ENCODE measurements at regions not wholly inside any gene's neighbourhood (a gene's known extent, or its start where the extent isn't known, plus 50 kb on each side); places are given as distances from the start of the nearest gene placed in this dataset.

GRCh38 chr18:22767653-22768052, 165.5 kb upstream of the RBBP8 start:
- Histone ChIP-seq H3K9me3 (ENCODE audit: control insufficient read depth, low read depth, low read length) (no peaks in the 10 kb centered on the region), H3K27me3 (ENCODE audit: control insufficient read depth, insufficient read depth, low read length) (no peaks in the 10 kb centered on the region), H3K36me3 (ENCODE audit: control insufficient read depth, low read depth, low read length) (no peaks in the 10 kb centered on the region)

GRCh38 chr18:22773944-22774343, 159.2 kb upstream of the RBBP8 start:
- Histone ChIP-seq H3K4me1 (ENCODE audit: control insufficient read depth, low read depth, low read length) (no peaks in the 10 kb centered on the region), H3K27ac (ENCODE audit: low read length) (no peak overlapping the region), H3K36me3 (ENCODE audit: control insufficient read depth, low read depth, low read length) (no peaks in the 10 kb centered on the region), H3K27me3 (ENCODE audit: control insufficient read depth, insufficient read depth, low read length) (no peaks in the 10 kb centered on the region), H3K9ac (ENCODE audit: low read length) (no peak overlapping the region), H3K9me3 (ENCODE audit: control insufficient read depth, low read depth, low read length) (no peaks in the 10 kb centered on the region), H3K4me3 (ENCODE audit: low read length) (no peak overlapping the region)

More at GRCh38 chr18:22767653-22768052, 165.5 kb upstream of the RBBP8 start:
- no peak overlapping the region for H3K4me3 ChIP-seq (ENCODE audit: low read length)
- H3K4me1 ChIP-seq (ENCODE audit: control insufficient read depth, low read depth, low read length): no peaks in the 10 kb centered on the region
- H3K27ac ChIP-seq (ENCODE audit: low read length): no peak overlapping the region
- no peak overlapping the region for H3K9ac ChIP-seq (ENCODE audit: low read length)

GRCh38 chr18:22778996-22779395, 154.1 kb upstream of the RBBP8 start:
- no peaks in the 10 kb centered on the region for H3K9me3 ChIP-seq (ENCODE audit: control insufficient read depth, low read depth, low read length)

GRCh38 chr18:22783245-22783644, 149.9 kb upstream of the RBBP8 start:
- Histone ChIP-seq H3K36me3 (ENCODE audit: control insufficient read depth, low read depth, low read length) (no peaks in the 10 kb centered on the region), H3K27me3 (ENCODE audit: control insufficient read depth, insufficient read depth, low read length) (no peaks in the 10 kb centered on the region), H3K4me1 (ENCODE audit: control insufficient read depth, low read depth, low read length) (peaks cover 3% of the 10 kb centered on the region), H3K27ac (ENCODE audit: low read length) (no peak overlapping the region), H3K9me3 (ENCODE audit: control insufficient read depth, low read depth, low read length) (no peaks in the 10 kb centered on the region), H3K4me3 (ENCODE audit: low read length) (no peak overlapping the region), H3K9ac (ENCODE audit: low read length) (no peak overlapping the region)

More at GRCh38 chr18:22778996-22779395, 154.1 kb upstream of the RBBP8 start:
- Histone ChIP-seq H3K4me3 (ENCODE audit: low read length) (no peak overlapping the region), H3K27ac (ENCODE audit: low read length) (no peak overlapping the region), H3K9ac (ENCODE audit: low read length) (no peak overlapping the region), H3K27me3 (ENCODE audit: control insufficient read depth, insufficient read depth, low read length) (no peaks in the 10 kb centered on the region), H3K36me3 (ENCODE audit: control insufficient read depth, low read depth, low read length) (no peaks in the 10 kb centered on the region), H3K4me1 (ENCODE audit: control insufficient read depth, low read depth, low read length) (peaks cover 3% of the 10 kb centered on the region)

- H3K4me3 ChIP-seq (ENCODE audit: low read length): no peak overlapping the region
- no peaks in the 10 kb centered on the region for H3K27me3 ChIP-seq (ENCODE audit: control insufficient read depth, insufficient read depth, low read length)
- no peak overlapping the region for H3K27ac ChIP-seq (ENCODE audit: low read length)
- H3K9ac ChIP-seq (ENCODE audit: low read length): no peak overlapping the region
- no peaks in the 10 kb centered on the region for H3K9me3 ChIP-seq (ENCODE audit: control insufficient read depth, low read depth, low read length)
- peaks cover 3% of the 10 kb centered on the region for H3K4me1 ChIP-seq (ENCODE audit: control insufficient read depth, low read depth, low read length)
- H3K36me3 ChIP-seq (ENCODE audit: control insufficient read depth, low read depth, low read length): no peaks in the 10 kb centered on the region
Observed at GRCh38 chr18:22783662-22784076, 149.5 kb upstream of the RBBP8 start.

GRCh38 chr18:22789052-22789451, 144.1 kb upstream of the RBBP8 start:
- H3K36me3 ChIP-seq (ENCODE audit: control insufficient read depth, low read depth, low read length): no peaks in the 10 kb centered on the region
- H3K9ac ChIP-seq (ENCODE audit: low read length): no peak overlapping the region
- H3K4me3 ChIP-seq (ENCODE audit: low read length): no peak overlapping the region
- H3K27me3 ChIP-seq (ENCODE audit: control insufficient read depth, insufficient read depth, low read length): no peaks in the 10 kb centered on the region
- H3K9me3 ChIP-seq (ENCODE audit: control insufficient read depth, low read depth, low read length): no peaks in the 10 kb centered on the region
- H3K4me1 ChIP-seq (ENCODE audit: control insufficient read depth, low read depth, low read length): no peaks in the 10 kb centered on the region
- H3K27ac ChIP-seq (ENCODE audit: low read length): no peak overlapping the region

GRCh38 chr18:22789600-22789999, 143.5 kb upstream of the RBBP8 start:
- H3K27ac ChIP-seq (ENCODE audit: low read length): no peak overlapping the region
- H3K27me3 ChIP-seq (ENCODE audit: control insufficient read depth, insufficient read depth, low read length): no peaks in the 10 kb centered on the region
- H3K36me3 ChIP-seq (ENCODE audit: control insufficient read depth, low read depth, low read length): no peaks in the 10 kb centered on the region
- no peaks in the 10 kb centered on the region for H3K9me3 ChIP-seq (ENCODE audit: control insufficient read depth, low read depth, low read length)
- H3K4me3 ChIP-seq (ENCODE audit: low read length): no peak overlapping the region
- no peaks in the 10 kb centered on the region for H3K4me1 ChIP-seq (ENCODE audit: control insufficient read depth, low read depth, low read length)
- no peak overlapping the region for H3K9ac ChIP-seq (ENCODE audit: low read length)

GRCh38 chr18:22790545-22791309, 142.4 kb upstream of the RBBP8 start:
- Histone ChIP-seq H3K27ac (ENCODE audit: low read length) (no peak overlapping the region), H3K36me3 (ENCODE audit: control insufficient read depth, low read depth, low read length) (no peaks in the 10 kb centered on the region), H3K4me1 (ENCODE audit: control insufficient read depth, low read depth, low read length) (no peaks in the 10 kb centered on the region), H3K9ac (ENCODE audit: low read length) (no peak overlapping the region), H3K27me3 (ENCODE audit: control insufficient read depth, insufficient read depth, low read length) (no peaks in the 10 kb centered on the region), H3K9me3 (ENCODE audit: control insufficient read depth, low read depth, low read length) (no peaks in the 10 kb centered on the region), H3K4me3 (ENCODE audit: low read length) (no peak overlapping the region)

GRCh38 chr18:22791310-22791610, 141.9 kb upstream of the RBBP8 start:
- Histone ChIP-seq H3K9ac (ENCODE audit: low read length) (no peak overlapping the region), H3K9me3 (ENCODE audit: control insufficient read depth, low read depth, low read length) (no peaks in the 10 kb centered on the region), H3K4me1 (ENCODE audit: control insufficient read depth, low read depth, low read length) (no peaks in the 10 kb centered on the region), H3K4me3 (ENCODE audit: low read length) (no peak overlapping the region), H3K27ac (ENCODE audit: low read length) (no peak overlapping the region), H3K27me3 (ENCODE audit: control insufficient read depth, insufficient read depth, low read length) (no peaks in the 10 kb centered on the region), H3K36me3 (ENCODE audit: control insufficient read depth, low read depth, low read length) (no peaks in the 10 kb centered on the region)

GRCh38 chr18:22796113-22796512, 137.0 kb upstream of the RBBP8 start:
- Histone ChIP-seq H3K27me3 (ENCODE audit: control insufficient read depth, insufficient read depth, low read length) (no peaks in the 10 kb centered on the region), H3K9me3 (ENCODE audit: control insufficient read depth, low read depth, low read length) (no peaks in the 10 kb centered on the region), H3K36me3 (ENCODE audit: control insufficient read depth, low read depth, low read length) (no peaks in the 10 kb centered on the region), H3K9ac (ENCODE audit: low read length) (no peak overlapping the region), H3K27ac (ENCODE audit: low read length) (no peak overlapping the region), H3K4me3 (ENCODE audit: low read length) (no peak overlapping the region), H3K4me1 (ENCODE audit: control insufficient read depth, low read depth, low read length) (no peaks in the 10 kb centered on the region)

- Histone ChIP-seq H3K9ac (ENCODE audit: low read length) (no peak overlapping the region), H3K9me3 (ENCODE audit: control insufficient read depth, low read depth, low read length) (no peaks in the 10 kb centered on the region), H3K4me1 (ENCODE audit: control insufficient read depth, low read depth, low read length) (no peaks in the 10 kb centered on the region), H3K4me3 (ENCODE audit: low read length) (no peak overlapping the region), H3K36me3 (ENCODE audit: control insufficient read depth, low read depth, low read length) (no peaks in the 10 kb centered on the region), H3K27me3 (ENCODE audit: control insufficient read depth, insufficient read depth, low read length) (no peaks in the 10 kb centered on the region), H3K27ac (ENCODE audit: low read length) (no peak overlapping the region)
Observed at GRCh38 chr18:22800551-22800951, 132.6 kb upstream of the RBBP8 start.

GRCh38 chr18:22813648-22814328, 119.3 kb upstream of the RBBP8 start:
- H3K27ac ChIP-seq (ENCODE audit: low read length): no peak overlapping the region
- H3K27me3 ChIP-seq (ENCODE audit: control insufficient read depth, insufficient read depth, low read length): no peaks in the 10 kb centered on the region
- no peak overlapping the region for H3K9ac ChIP-seq (ENCODE audit: low read length)
- H3K36me3 ChIP-seq (ENCODE audit: control insufficient read depth, low read depth, low read length): no peaks in the 10 kb centered on the region
- no peaks in the 10 kb centered on the region for H3K9me3 ChIP-seq (ENCODE audit: control insufficient read depth, low read depth, low read length)
- no peak overlapping the region for H3K4me3 ChIP-seq (ENCODE audit: low read length)
- H3K4me1 ChIP-seq (ENCODE audit: control insufficient read depth, low read depth, low read length): no peaks in the 10 kb centered on the region
